Neural cell (in vitro differentiated cells): ENCODE measurements at regions not wholly inside any gene's neighbourhood (a gene's known extent, or its start where the extent isn't known, plus 50 kb on each side); places are given as distances from the start of the nearest gene placed in this dataset.

ENCODE experiments used
- H2AFZ ChIP-seq: fragments of 200-600, 300-800 bp; sonication (generic), shearing (Covaris generic); 2 replicates; pipeline ENCODE4 v1.6.0; 2014; ENCODE audit warnings: low read depth, mild to moderate bottlenecking, antibody characterized with exemption, low read length, moderate library complexity
- H3F3A ChIP-seq: fragments of 200-600 bp; shearing (Covaris generic); 2 replicates; pipeline ENCODE4 v1.6.1; 2016; ENCODE audit warnings: mild to moderate bottlenecking, moderate library complexity, mixed read lengths, antibody characterized with exemption, low read length; ENCODE audit not compliant: insufficient read depth, poor library complexity, severe bottlenecking
- H3K27ac ChIP-seq: fragments of 200-600, 300-800 bp; sonication (generic), shearing (Covaris generic); 2 replicates; pipeline ENCODE4 v1.5.1; 2014; ENCODE audit warnings: mild to moderate bottlenecking, low read length, moderate library complexity
- H3K27me3 ChIP-seq: fragments of 300-800, 200-600 bp; sonication (generic), shearing (Covaris generic); 2 replicates; pipeline ENCODE4 v1.6.0; 2014; ENCODE audit warnings: mild to moderate bottlenecking, low read depth, low read length, moderate library complexity; ENCODE audit not compliant: insufficient read depth
- H3K36me3 ChIP-seq: fragments of 300-800, 200-600 bp; sonication (generic), shearing (Covaris generic); 2 replicates; pipeline ENCODE4 v1.5.1; 2014; ENCODE audit warnings: mild to moderate bottlenecking, antibody characterized with exemption, low read length, moderate library complexity; ENCODE audit not compliant: insufficient read depth
- H3K4me2 ChIP-seq: fragments of 300-800, 200-600 bp; sonication (generic), shearing (Covaris generic); 2 replicates; pipeline ENCODE4 v1.6.0; 2014; ENCODE audit warnings: mild to moderate bottlenecking, low read length
- H3K4me3 ChIP-seq: fragments of 300-800, 200-600 bp; sonication (generic), shearing (Covaris generic); 2 replicates; pipeline ENCODE4 v1.5.1; 2014; ENCODE audit warnings: mild to moderate bottlenecking, low read length, moderate library complexity
- H3K79me2 ChIP-seq: fragments of 200-600 bp; shearing (Covaris generic); replicated peaks from 2 replicates; pipeline ENCODE4 v1.6.0; 2014; ENCODE audit warnings: mild to moderate bottlenecking, low read length, moderate library complexity; ENCODE audit not compliant: insufficient read depth
- H3K9ac ChIP-seq: fragments of 300-800, 200-600 bp; sonication (generic), shearing (Covaris generic); 2 replicates; pipeline ENCODE4 v1.6.1; 2016; ENCODE audit warnings: mild to moderate bottlenecking, low read length, mixed read lengths
- H3K9me2 ChIP-seq: fragments of 200-600 bp; shearing (Covaris generic); 2 replicates; pipeline ENCODE4 v1.6.1; 2016; ENCODE audit warnings: mild to moderate bottlenecking, low read length, mixed read lengths; ENCODE audit not compliant: insufficient read depth
- H3K9me3 ChIP-seq: fragments of 200-600, 300-800 bp; sonication (generic), shearing (Covaris generic); 2 replicates; pipeline ENCODE4 v1.6.1; 2016; ENCODE audit warnings: mild to moderate bottlenecking, mixed run types, low read length, moderate library complexity, mixed read lengths
- H4K20me1 ChIP-seq: fragments of 200-600 bp; shearing (Covaris generic); 2 replicates; pipeline ENCODE4 v1.6.1; 2016; ENCODE audit warnings: mild to moderate bottlenecking, mixed run types; ENCODE audit not compliant: insufficient read depth
- EP300 ChIP-seq: fragments of 450-650 bp; conservative IDR thresholded peaks from 2 replicates; pipeline ENCODE4 v1.6.1; 2014; ENCODE audit warnings: antibody characterized with exemption, mild to moderate bottlenecking, moderate library complexity; ENCODE audit not compliant: poor library complexity, severe bottlenecking
- EZH2 ChIP-seq: fragments of 200-600, 300-800 bp; shearing (Covaris generic), sonication (generic); IDR thresholded peaks from 2 replicates; pipeline ENCODE4 v1.6.1; 2014; ENCODE audit warnings: antibody characterized with exemption, low read length, borderline replicate concordance, mild to moderate bottlenecking; ENCODE audit not compliant: insufficient read depth, poor library complexity, severe bottlenecking
- MXI1 ChIP-seq: fragments of 450-650 bp; conservative IDR thresholded peaks from 2 replicates; pipeline ENCODE4 v1.6.1; 2014; ENCODE audit warnings: antibody characterized with exemption, mild to moderate bottlenecking; ENCODE audit not compliant: poor library complexity, severe bottlenecking
- POLR2AphosphoS5 ChIP-seq: IDR thresholded peaks from 2 replicates; pipeline ENCODE4 v1.6.1; 2012
- RAD21 ChIP-seq: fragments of 450-650 bp; conservative IDR thresholded peaks from 2 replicates; pipeline ENCODE4 v1.6.1; 2014; ENCODE audit warnings: antibody characterized with exemption, mild to moderate bottlenecking, moderate library complexity
- SMC3 ChIP-seq: fragments of 450-650 bp; conservative IDR thresholded peaks from 2 replicates; pipeline ENCODE4 v1.6.1; 2014; ENCODE audit warnings: antibody characterized with exemption, mild to moderate bottlenecking, moderate library complexity; ENCODE audit not compliant: poor library complexity
- TAF1 ChIP-seq: IDR thresholded peaks from 2 replicates; pipeline ENCODE4 v1.6.1; 2012; ENCODE audit warnings: low read depth
- TF ChIP-seq, protein P1 (sequence below): IDR thresholded peaks from 2 replicates; pipeline ENCODE4 v1.6.1; 2012; ENCODE audit warnings: borderline replicate concordance
- TF ChIP-seq, protein P2 (sequence below): fragments of 450-650 bp; IDR thresholded peaks from 2 replicates; pipeline ENCODE4 v1.5.1; 2014; ENCODE audit warnings: antibody characterized with exemption, mild to moderate bottlenecking, moderate library complexity; ENCODE audit not compliant: poor library complexity, severe bottlenecking

DNA sequence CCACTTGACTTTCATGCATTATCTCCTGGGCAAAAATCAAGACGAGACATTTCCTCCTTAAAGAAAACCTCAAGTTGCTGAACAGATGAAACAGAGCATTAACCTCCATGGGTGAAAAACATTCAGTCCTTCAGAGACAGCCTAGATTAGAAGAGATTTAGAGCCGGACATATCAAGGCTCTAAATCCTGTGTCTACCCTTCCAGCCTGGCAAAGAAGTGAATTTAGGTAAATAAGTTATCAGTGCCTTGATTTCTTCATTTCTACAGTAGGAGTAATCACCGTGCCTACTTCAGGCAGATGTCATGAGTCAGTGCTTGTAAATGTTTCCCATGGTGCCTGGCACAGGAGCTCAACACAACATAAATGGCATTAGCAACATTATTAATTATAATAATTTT, 159.3 kb upstream of the PRICKLE2 start:
- Histone ChIP-seq H3K9me3 (no peaks in the 10 kb centered on the region), H3K9me2 (no peaks in the 10 kb centered on the region), H3F3A (no peaks in the 10 kb centered on the region), H3K4me2 (no peak overlapping the region), H4K20me1 (no peaks in the 10 kb centered on the region), H3K9ac (no peak overlapping the region), H2AFZ (no peak overlapping the region), H3K4me3 (no peak overlapping the region), H3K27ac (no peak overlapping the region), H3K36me3 (no peaks in the 10 kb centered on the region), H3K27me3 (no peaks in the 10 kb centered on the region), H3K79me2 (no peaks in the 10 kb centered on the region)
- TF ChIP-seq RAD21 (no peak), SMC3 (no peak), EP300 (no peak), POLR2AphosphoS5 (no peak), MXI1 (no peak), EZH2 (no peak), TAF1 (no peak)
- TF ChIP-seq, protein P1, sequence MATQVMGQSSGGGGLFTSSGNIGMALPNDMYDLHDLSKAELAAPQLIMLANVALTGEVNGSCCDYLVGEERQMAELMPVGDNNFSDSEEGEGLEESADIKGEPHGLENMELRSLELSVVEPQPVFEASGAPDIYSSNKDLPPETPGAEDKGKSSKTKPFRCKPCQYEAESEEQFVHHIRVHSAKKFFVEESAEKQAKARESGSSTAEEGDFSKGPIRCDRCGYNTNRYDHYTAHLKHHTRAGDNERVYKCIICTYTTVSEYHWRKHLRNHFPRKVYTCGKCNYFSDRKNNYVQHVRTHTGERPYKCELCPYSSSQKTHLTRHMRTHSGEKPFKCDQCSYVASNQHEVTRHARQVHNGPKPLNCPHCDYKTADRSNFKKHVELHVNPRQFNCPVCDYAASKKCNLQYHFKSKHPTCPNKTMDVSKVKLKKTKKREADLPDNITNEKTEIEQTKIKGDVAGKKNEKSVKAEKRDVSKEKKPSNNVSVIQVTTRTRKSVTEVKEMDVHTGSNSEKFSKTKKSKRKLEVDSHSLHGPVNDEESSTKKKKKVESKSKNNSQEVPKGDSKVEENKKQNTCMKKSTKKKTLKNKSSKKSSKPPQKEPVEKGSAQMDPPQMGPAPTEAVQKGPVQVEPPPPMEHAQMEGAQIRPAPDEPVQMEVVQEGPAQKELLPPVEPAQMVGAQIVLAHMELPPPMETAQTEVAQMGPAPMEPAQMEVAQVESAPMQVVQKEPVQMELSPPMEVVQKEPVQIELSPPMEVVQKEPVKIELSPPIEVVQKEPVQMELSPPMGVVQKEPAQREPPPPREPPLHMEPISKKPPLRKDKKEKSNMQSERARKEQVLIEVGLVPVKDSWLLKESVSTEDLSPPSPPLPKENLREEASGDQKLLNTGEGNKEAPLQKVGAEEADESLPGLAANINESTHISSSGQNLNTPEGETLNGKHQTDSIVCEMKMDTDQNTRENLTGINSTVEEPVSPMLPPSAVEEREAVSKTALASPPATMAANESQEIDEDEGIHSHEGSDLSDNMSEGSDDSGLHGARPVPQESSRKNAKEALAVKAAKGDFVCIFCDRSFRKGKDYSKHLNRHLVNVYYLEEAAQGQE = no peak
- TF ChIP-seq, protein P2, sequence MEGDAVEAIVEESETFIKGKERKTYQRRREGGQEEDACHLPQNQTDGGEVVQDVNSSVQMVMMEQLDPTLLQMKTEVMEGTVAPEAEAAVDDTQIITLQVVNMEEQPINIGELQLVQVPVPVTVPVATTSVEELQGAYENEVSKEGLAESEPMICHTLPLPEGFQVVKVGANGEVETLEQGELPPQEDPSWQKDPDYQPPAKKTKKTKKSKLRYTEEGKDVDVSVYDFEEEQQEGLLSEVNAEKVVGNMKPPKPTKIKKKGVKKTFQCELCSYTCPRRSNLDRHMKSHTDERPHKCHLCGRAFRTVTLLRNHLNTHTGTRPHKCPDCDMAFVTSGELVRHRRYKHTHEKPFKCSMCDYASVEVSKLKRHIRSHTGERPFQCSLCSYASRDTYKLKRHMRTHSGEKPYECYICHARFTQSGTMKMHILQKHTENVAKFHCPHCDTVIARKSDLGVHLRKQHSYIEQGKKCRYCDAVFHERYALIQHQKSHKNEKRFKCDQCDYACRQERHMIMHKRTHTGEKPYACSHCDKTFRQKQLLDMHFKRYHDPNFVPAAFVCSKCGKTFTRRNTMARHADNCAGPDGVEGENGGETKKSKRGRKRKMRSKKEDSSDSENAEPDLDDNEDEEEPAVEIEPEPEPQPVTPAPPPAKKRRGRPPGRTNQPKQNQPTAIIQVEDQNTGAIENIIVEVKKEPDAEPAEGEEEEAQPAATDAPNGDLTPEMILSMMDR = no peak

DNA sequence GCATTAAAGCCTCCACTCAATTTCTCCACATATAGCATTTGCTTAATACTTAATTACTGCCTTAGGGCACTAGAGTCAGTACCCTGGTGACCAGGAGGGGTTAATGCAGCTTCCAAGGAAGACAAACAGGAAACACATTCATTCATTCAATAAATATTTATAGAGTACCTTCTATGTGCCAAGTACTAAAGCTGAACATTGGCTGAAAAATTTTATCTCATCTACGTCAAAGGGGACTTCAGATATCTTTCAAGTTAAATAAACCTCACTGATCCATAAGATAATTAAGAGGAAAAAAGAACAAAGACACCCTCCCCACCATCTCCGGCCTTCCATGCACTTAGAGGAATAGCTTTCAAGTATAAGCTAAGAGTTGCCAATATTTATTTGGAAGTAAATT, 156.9 kb upstream of the PRICKLE2 start:
- no peak overlapping the region for H3K9ac ChIP-seq
- H3K27ac ChIP-seq = no peak overlapping the region
- no peak overlapping the region for H2AFZ ChIP-seq
- no peak overlapping the region for H3K4me3 ChIP-seq
- no peaks in the 10 kb centered on the region for H3K79me2 ChIP-seq
- H4K20me1 ChIP-seq = no peaks in the 10 kb centered on the region
- H3K4me2 ChIP-seq = no peak overlapping the region
- no peaks in the 10 kb centered on the region for H3F3A ChIP-seq
- H3K9me3 ChIP-seq = no peaks in the 10 kb centered on the region
- H3K9me2 ChIP-seq = no peaks in the 10 kb centered on the region
- no peaks in the 10 kb centered on the region for H3K36me3 ChIP-seq
- H3K27me3 ChIP-seq = no peaks in the 10 kb centered on the region
- TF ChIP-seq EP300 (no peak), SMC3 (no peak), POLR2AphosphoS5 (no peak), RAD21 (no peak), EZH2 (no peak), MXI1 (no peak), TAF1 (no peak)
- TF ChIP-seq, protein P1 = no peak
- TF ChIP-seq, protein P2 = no peak
